Activated CD4-positive, alpha-beta T cell treated with anti-CD3 and anti-CD28 coated beads, Interleukin-2, amount 10 ng/mL, durations not matched to agents 24 days and 14 days (primary cell): ENCODE measurements at regions not wholly inside any gene's neighbourhood (a gene's known extent, or its start where the extent isn't known, plus 50 kb on each side); places are given as distances from the start of the nearest gene placed in this dataset.

Experiments used
- DNase-seq: peaks from one replicate; pipeline ENCODE4 v3.0.0; 2022
- H3K27ac Mint-ChIP-seq: one replicate; pipeline ENCODE4 v1.8.0; 2022; ENCODE audit warnings: mild to moderate bottlenecking, mixed read lengths
- H3K27me3 Mint-ChIP-seq: one replicate; pipeline ENCODE4 v1.8.0; 2022; ENCODE audit warnings: mixed read lengths
- H3K36me3 Mint-ChIP-seq: one replicate; pipeline ENCODE4 v1.8.0; 2022; ENCODE audit warnings: low read depth, mild to moderate bottlenecking, mixed read lengths
- H3K4me1 Mint-ChIP-seq: one replicate; pipeline ENCODE4 v1.8.0; 2021; ENCODE audit warnings: mixed read lengths
- H3K4me3 Mint-ChIP-seq: one replicate; pipeline ENCODE4 v1.8.0; 2022; ENCODE audit warnings: mild to moderate bottlenecking, moderate library complexity, mixed read lengths
- H3K9me3 Mint-ChIP-seq: one replicate; pipeline ENCODE4 v1.8.0; 2021; ENCODE audit warnings: mixed read lengths
- intact Hi-C: fragments of 100-400 bp; cut with micrococcal nuclease; formaldehyde crosslinking; loops from one replicate; pipeline ENCODE4 v1.15.1; 2023

- intact Hi-C loops, result no loop called here
- DNase-seq, result no peak
These were observed 361.7 kb upstream of the MAP3K7 start for GRCh38 chr6:90948540-90948939.

GRCh38 chr6:90947184-90948064 lies 360.6 kb upstream of the MAP3K7 start:
- intact Hi-C loops, result no loop called here
- H3K27me3 Mint-ChIP-seq, result peaks cover 2% of the 10 kb centered on the region
- DNase-seq, result peak; percentile 44
- no peak overlapping the region for H3K27ac Mint-ChIP-seq
- no peaks in the 10 kb centered on the region for H3K9me3 Mint-ChIP-seq
- H3K4me3 Mint-ChIP-seq, result no peak overlapping the region
- H3K4me1 Mint-ChIP-seq, result no peaks in the 10 kb centered on the region
- H3K36me3 Mint-ChIP-seq, result no peaks in the 10 kb centered on the region

More at GRCh38 chr6:90948540-90948939, 361.7 kb upstream of the MAP3K7 start:
- no peaks in the 10 kb centered on the region for H3K9me3 Mint-ChIP-seq
- no peak overlapping the region for H3K27ac Mint-ChIP-seq
- H3K27me3 Mint-ChIP-seq, result peaks cover 2% of the 10 kb centered on the region
- H3K4me1 Mint-ChIP-seq, result no peaks in the 10 kb centered on the region
- H3K36me3 Mint-ChIP-seq, result no peaks in the 10 kb centered on the region
- H3K4me3 Mint-ChIP-seq, result no peak overlapping the region

GRCh38 chr6:90941885-90942284 lies 355.0 kb upstream of the MAP3K7 start:
- peaks cover 7% of the 10 kb centered on the region for H3K27me3 Mint-ChIP-seq
- H3K36me3 Mint-ChIP-seq, result no peaks in the 10 kb centered on the region
- DNase-seq, result peak; percentile 42
- H3K27ac Mint-ChIP-seq, result no peak overlapping the region
- no peaks in the 10 kb centered on the region for H3K9me3 Mint-ChIP-seq
- intact Hi-C loops, result no loop called here
- no peak overlapping the region for H3K4me3 Mint-ChIP-seq
- peaks cover 6% of the 10 kb centered on the region for H3K4me1 Mint-ChIP-seq

GRCh38 chr6:90940812-90941481 lies 354.1 kb upstream of the MAP3K7 start:
- peak overlapping the region; percentile 17 for H3K4me3 Mint-ChIP-seq
- peaks cover 10% of the 10 kb centered on the region for H3K27me3 Mint-ChIP-seq
- H3K4me1 Mint-ChIP-seq, result peaks cover 6% of the 10 kb centered on the region
- no peaks in the 10 kb centered on the region for H3K36me3 Mint-ChIP-seq
- DNase-seq, result peak; percentile 69
- H3K27ac Mint-ChIP-seq, result no peak overlapping the region
- H3K9me3 Mint-ChIP-seq, result no peaks in the 10 kb centered on the region
- intact Hi-C loops, result no loop called here

GRCh38 chr6:90939906-90940305 lies 353.0 kb upstream of the MAP3K7 start:
- Mint-ChIP-seq H3K27ac (no peak overlapping the region), H3K4me3 (no peak overlapping the region), H3K9me3 (no peaks in the 10 kb centered on the region), H3K27me3 (peaks cover 14% of the 10 kb centered on the region), H3K36me3 (no peaks in the 10 kb centered on the region), H3K4me1 (peaks cover 6% of the 10 kb centered on the region)
- intact Hi-C loops, result no loop called here
- peak; percentile 49 for DNase-seq

- no peak for DNase-seq
- Mint-ChIP-seq H3K27me3 (peaks cover 12% of the 10 kb centered on the region), H3K36me3 (no peaks in the 10 kb centered on the region), H3K27ac (no peak overlapping the region), H3K4me3 (no peak overlapping the region), H3K4me1 (peaks cover 6% of the 10 kb centered on the region), H3K9me3 (no peaks in the 10 kb centered on the region)
- intact Hi-C loops, result no loop called here
These were observed 351.2 kb upstream of the MAP3K7 start for GRCh38 chr6:90938122-90938521.

GRCh38 chr6:90936286-90936685 lies 349.4 kb upstream of the MAP3K7 start:
- Mint-ChIP-seq H3K4me3 (no peak overlapping the region), H3K36me3 (no peaks in the 10 kb centered on the region), H3K9me3 (no peaks in the 10 kb centered on the region), H3K4me1 (peaks cover 6% of the 10 kb centered on the region), H3K27ac (no peak overlapping the region), H3K27me3 (peaks cover 20% of the 10 kb centered on the region)
- intact Hi-C loops, result no loop called here
- no peak for DNase-seq

GRCh38 chr6:90934966-90935365 lies 348.1 kb upstream of the MAP3K7 start:
- H3K4me1 Mint-ChIP-seq, result no peaks in the 10 kb centered on the region
- H3K9me3 Mint-ChIP-seq, result no peaks in the 10 kb centered on the region
- H3K36me3 Mint-ChIP-seq, result no peaks in the 10 kb centered on the region
- no peak for DNase-seq
- intact Hi-C loops, result no loop called here
- no peak overlapping the region for H3K4me3 Mint-ChIP-seq
- H3K27ac Mint-ChIP-seq, result no peak overlapping the region
- H3K27me3 Mint-ChIP-seq, result peaks cover 27% of the 10 kb centered on the region

GRCh38 chr6:90934081-90934480 lies 347.2 kb upstream of the MAP3K7 start:
- H3K4me1 Mint-ChIP-seq, result no peaks in the 10 kb centered on the region
- peaks cover 31% of the 10 kb centered on the region for H3K27me3 Mint-ChIP-seq
- intact Hi-C loops, result no loop called here
- no peak for DNase-seq
- H3K9me3 Mint-ChIP-seq, result no peaks in the 10 kb centered on the region
- H3K4me3 Mint-ChIP-seq, result no peak overlapping the region
- no peak overlapping the region for H3K27ac Mint-ChIP-seq
- no peaks in the 10 kb centered on the region for H3K36me3 Mint-ChIP-seq

GRCh38 chr6:90932351-90932750 lies 345.5 kb upstream of the MAP3K7 start:
- intact Hi-C loops, result no loop called here
- Mint-ChIP-seq H3K27me3 (peaks cover 27% of the 10 kb centered on the region), H3K9me3 (no peaks in the 10 kb centered on the region), H3K4me3 (no peak overlapping the region), H3K27ac (no peak overlapping the region), H3K4me1 (no peaks in the 10 kb centered on the region), H3K36me3 (no peaks in the 10 kb centered on the region)
- no peak for DNase-seq

- H3K27ac Mint-ChIP-seq, result no peak overlapping the region
- peaks cover 30% of the 10 kb centered on the region for H3K27me3 Mint-ChIP-seq
- no peak overlapping the region for H3K4me3 Mint-ChIP-seq
- H3K36me3 Mint-ChIP-seq, result no peaks in the 10 kb centered on the region
- no peaks in the 10 kb centered on the region for H3K4me1 Mint-ChIP-seq
- no peak for DNase-seq
- no peaks in the 10 kb centered on the region for H3K9me3 Mint-ChIP-seq
- intact Hi-C loops, result no loop called here
These were observed 341.2 kb upstream of the MAP3K7 start for GRCh38 chr6:90928051-90928450.

- DNase-seq, result no peak
- H3K27me3 Mint-ChIP-seq, result peaks cover 21% of the 10 kb centered on the region
- intact Hi-C loops, result no loop called here
- H3K36me3 Mint-ChIP-seq, result no peaks in the 10 kb centered on the region
- H3K27ac Mint-ChIP-seq, result no peak overlapping the region
- H3K9me3 Mint-ChIP-seq, result no peaks in the 10 kb centered on the region
- H3K4me3 Mint-ChIP-seq, result no peak overlapping the region
- no peaks in the 10 kb centered on the region for H3K4me1 Mint-ChIP-seq
These were observed 338.9 kb upstream of the MAP3K7 start for GRCh38 chr6:90925726-90926125.

GRCh38 chr6:90922325-90922724 lies 335.5 kb upstream of the MAP3K7 start:
- no peak overlapping the region for H3K4me3 Mint-ChIP-seq
- H3K36me3 Mint-ChIP-seq, result no peaks in the 10 kb centered on the region
- no peak for DNase-seq
- H3K27ac Mint-ChIP-seq, result no peak overlapping the region
- peaks cover 26% of the 10 kb centered on the region for H3K27me3 Mint-ChIP-seq
- H3K9me3 Mint-ChIP-seq, result no peaks in the 10 kb centered on the region
- H3K4me1 Mint-ChIP-seq, result no peaks in the 10 kb centered on the region
- intact Hi-C loops, result no loop called here

- intact Hi-C loops, result no loop called here
- H3K27ac Mint-ChIP-seq, result no peak overlapping the region
- no peak for DNase-seq
- no peaks in the 10 kb centered on the region for H3K4me1 Mint-ChIP-seq
- H3K27me3 Mint-ChIP-seq, result peaks cover 20% of the 10 kb centered on the region
- no peaks in the 10 kb centered on the region for H3K9me3 Mint-ChIP-seq
- H3K36me3 Mint-ChIP-seq, result no peaks in the 10 kb centered on the region
- H3K4me3 Mint-ChIP-seq, result no peak overlapping the region
These were observed 331.5 kb upstream of the MAP3K7 start for GRCh38 chr6:90918361-90918760.
